ENCODE measurements at regions not wholly inside any gene's neighbourhood (a gene's known extent, or its start where the extent isn't known, plus 50 kb on each side); places are given as distances from the start of the nearest gene placed in this dataset.

DNA sequence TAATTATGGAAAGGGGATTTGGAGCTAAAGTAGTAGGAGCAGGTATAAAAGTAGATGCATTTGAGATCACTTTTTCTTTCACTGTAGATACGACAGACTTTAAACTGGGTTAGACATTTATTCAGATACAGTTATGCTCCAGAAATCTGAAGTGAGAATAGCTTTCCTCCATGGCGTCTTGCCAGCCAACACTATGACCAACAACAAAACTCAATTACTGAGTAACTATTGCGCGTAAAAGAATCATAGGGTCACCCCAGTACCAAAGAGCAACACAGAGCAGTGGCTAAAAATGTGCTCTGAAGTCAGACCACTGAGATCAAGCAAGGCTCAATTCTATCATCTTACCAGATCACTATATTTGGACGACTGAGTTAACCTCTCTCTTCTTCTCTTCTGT, 262.5 kb upstream of the SORCS1 start:
- no peak overlapping the region for H3K14ac ChIP-seq (ENCODE audit: insufficient read length)
- no peak overlapping the region for H3K4ac ChIP-seq (replicated peaks; ENCODE audit: insufficient read length, low read depth, low read length)
- FAIRE-seq = no peak
- H3K27ac ChIP-seq (ENCODE audit: low read depth, low read length) = no peak overlapping the region
- no peak overlapping the region for H2BK5ac ChIP-seq (ENCODE audit: low read depth, low read length)
- no peak for DNase-seq (ENCODE audit: low read depth in 1 of 2, low spot score in 2 of 2)
- H4K5ac ChIP-seq (ENCODE audit: insufficient read length, low read depth, low read length) = no peak overlapping the region
- H2AFZ ChIP-seq (ENCODE audit: low read length) = no peak overlapping the region
- H2BK12ac ChIP-seq (ENCODE audit: low read depth, low read length) = no peak overlapping the region
- no peak overlapping the region for H4K91ac ChIP-seq (replicated peaks; ENCODE audit: insufficient read length, low read length)
- H3K4me2 ChIP-seq (ENCODE audit: insufficient read depth in 1 of 2, low read depth in 2 of 2, low read length in 2 of 2) = no peak overlapping the region
- no peak overlapping the region for H2BK15ac ChIP-seq (ENCODE audit: low read length)
- H4K20me1 ChIP-seq (replicated peaks in 1 of 2; ENCODE audit: control insufficient read depth in 1 of 2, insufficient read depth in 2 of 2, low read length in 2 of 2) = no peaks in the 10 kb centered on the region
- H3K79me1 ChIP-seq (ENCODE audit: low read depth, low read length) = no peaks in the 10 kb centered on the region
- 86% methylated on average over 5 of the region's 5 CpGs; no CpG with 5 or more reads in 1 of the 2 experiments for WGBS, 2 experiments (ENCODE audit: extremely low coverage in 1 of 2, insufficient coverage in 1 of 2, insufficient read length in 1 of 2, insufficient replicate concordance in 2 of 2, low coverage in 1 of 2, low lambda C conversion rate in 2 of 2, missing lambda C conversion rate in 1 of 2)
- POLR2A ChIA-PET (ENCODE audit: partially characterized antibody) = no interaction called here
- no peaks in the 10 kb centered on the region for H3K79me2 ChIP-seq (ENCODE audit: control insufficient read depth in 1 of 2, insufficient read depth in 2 of 2, low read length in 2 of 2)
- no peaks in the 10 kb centered on the region for H3K27me3 ChIP-seq (replicated peaks in 1 of 4; ENCODE audit: control insufficient read depth in 3 of 4, extremely low read depth in 1 of 4, insufficient read depth in 3 of 4, low read length in 3 of 4)
- H3K9me3 ChIP-seq (ENCODE audit: insufficient read depth in 2 of 2, low read depth in 1 of 2, low read length in 1 of 2) = no peaks in the 10 kb centered on the region
- H2BK120ac ChIP-seq (replicated peaks; ENCODE audit: low read depth, low read length) = no peak overlapping the region
- no peak overlapping the region for H4K8ac ChIP-seq (ENCODE audit: extremely low read depth, insufficient read depth, low read length)
- no peaks in the 10 kb centered on the region for H3K36me3 ChIP-seq (ENCODE audit: control insufficient read depth in 2 of 4, insufficient read depth in 4 of 4, low read length in 3 of 4)
- CTCF ChIA-PET (ENCODE audit: partially characterized antibody) = interaction anchor here (1.0 to 1.2 kb wide), 3 partner anchors 16 to 300 kb away, joined by 3 to 4 read pairs (median 3); no protein-coding TSS in a partner anchor
- H2AK5ac ChIP-seq (ENCODE audit: low read depth, low read length) = no peak overlapping the region
- H3K56ac ChIP-seq (replicated peaks; ENCODE audit: insufficient read length, low read depth, low read length) = no peak overlapping the region
- no peak overlapping the region for H3K23ac ChIP-seq (ENCODE audit: insufficient read length)
- no peak overlapping the region for H3K18ac ChIP-seq (ENCODE audit: extremely low read depth, low read length)
- H2BK20ac ChIP-seq (ENCODE audit: low read length) = no peak overlapping the region
- H3K9ac ChIP-seq (replicated peaks in 1 of 4; ENCODE audit: extremely low read depth in 1 of 4, low read depth in 3 of 4, low read length in 3 of 4) = no peak overlapping the region
- no peaks in the 10 kb centered on the region for H3K23me2 ChIP-seq (ENCODE audit: low read depth, low read length)
- H3K4me1 ChIP-seq (replicated peaks in 1 of 4; ENCODE audit: control insufficient read depth in 3 of 4, insufficient read depth in 4 of 4, low read length in 3 of 4) = peaks cover 0 to 5% (median 0%) of the 10 kb centered on the region in 4 experiments; a peak in 1 of 7 replicates
- no peak overlapping the region for H3K4me3 ChIP-seq (ENCODE audit: extremely low read depth in 1 of 4, insufficient read depth in 2 of 4, low read depth in 3 of 4, low read length in 4 of 4)
- TF ChIP-seq CEBPB (IDR thresholded peaks at IDR 0.05; ENCODE audit: low read depth, low read length) (no peak), HDAC6 (IDR thresholded peaks at IDR 0.05; ENCODE audit: low read depth, low read length) (no peak), KDM1A (IDR thresholded peaks at IDR 0.05; ENCODE audit: borderline replicate concordance, low read length) (no peak), TEAD4 (IDR thresholded peaks at IDR 0.05; ENCODE audit: low read depth, low read length) (no peak), SAP30 (IDR thresholded peaks at IDR 0.05; ENCODE audit: insufficient read depth, insufficient replicate concordance, low read length) (no peak)
- TF ChIP-seq, protein P1, sequence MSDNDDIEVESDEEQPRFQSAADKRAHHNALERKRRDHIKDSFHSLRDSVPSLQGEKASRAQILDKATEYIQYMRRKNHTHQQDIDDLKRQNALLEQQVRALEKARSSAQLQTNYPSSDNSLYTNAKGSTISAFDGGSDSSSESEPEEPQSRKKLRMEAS (IDR thresholded peaks at IDR 0.05) = no peak
